GM18907 (cell line): ENCODE measurements at regions not wholly inside any gene's neighbourhood (a gene's known extent, or its start where the extent isn't known, plus 50 kb on each side); places are given as distances from the start of the nearest gene placed in this dataset.

Source experiments
- ATAC-seq: cut with Tn5 transposase; IDR thresholded peaks from one replicate; pipeline ENCODE4 v1.9.1; 2021; ENCODE audit warnings: mild to moderate bottlenecking, moderate library complexity; ENCODE audit not compliant: unreplicated experiment

GRCh38 chr1:34597877-34598514 lies 156.9 kb upstream of the GJB5 start:
- no peak for ATAC-seq

GRCh38 chr1:34602907-34603306 lies 151.9 kb upstream of the GJB5 start:
- ATAC-seq: no peak

GRCh38 chr1:34603594-34603993 lies 151.3 kb upstream of the GJB5 start:
- no peak for ATAC-seq

- no peak for ATAC-seq
These were observed 148.3 kb upstream of the GJB5 start for GRCh38 chr1:34606504-34606903.

GRCh38 chr1:34610063-34610462 lies 144.8 kb upstream of the GJB5 start:
- no peak for ATAC-seq

GRCh38 chr1:34611571-34611970 lies 143.3 kb upstream of the GJB5 start:
- ATAC-seq: no peak

DNA sequence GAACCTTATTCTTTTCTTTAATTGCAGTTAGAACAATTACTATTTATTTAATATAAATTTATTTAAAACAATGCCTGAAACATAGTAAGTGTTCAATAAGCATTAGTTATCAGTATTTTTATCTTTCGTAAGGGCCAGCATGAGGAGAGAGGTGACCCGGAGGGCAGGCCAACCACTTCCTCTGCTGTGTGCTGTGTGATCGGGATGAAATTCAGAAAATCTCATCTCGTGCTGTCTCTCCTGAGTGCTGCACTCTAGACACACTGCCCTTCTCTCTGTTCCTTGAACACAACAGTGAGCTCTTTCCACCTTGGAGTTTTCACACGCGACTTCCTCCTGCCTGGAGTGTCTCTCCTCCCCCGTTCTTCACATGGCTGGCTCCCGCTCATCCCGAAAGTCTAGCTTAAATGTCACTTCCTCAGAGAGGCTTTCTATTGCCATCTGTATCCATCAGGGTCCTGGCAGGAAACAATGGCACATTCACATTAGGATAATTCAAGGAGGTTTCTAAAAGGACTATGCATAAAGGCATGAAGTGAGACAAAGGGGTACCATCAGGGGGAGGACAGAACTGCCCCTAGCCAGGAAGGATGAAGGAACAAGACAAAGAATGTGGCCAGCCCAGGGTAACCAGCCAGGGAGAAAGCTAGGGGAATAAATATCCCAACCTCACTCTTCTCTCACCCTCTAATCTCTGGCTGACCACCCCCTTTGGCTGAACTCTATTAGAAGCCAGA lies 142.6 kb upstream of the GJB5 start:
- ATAC-seq: no peak

DNA sequence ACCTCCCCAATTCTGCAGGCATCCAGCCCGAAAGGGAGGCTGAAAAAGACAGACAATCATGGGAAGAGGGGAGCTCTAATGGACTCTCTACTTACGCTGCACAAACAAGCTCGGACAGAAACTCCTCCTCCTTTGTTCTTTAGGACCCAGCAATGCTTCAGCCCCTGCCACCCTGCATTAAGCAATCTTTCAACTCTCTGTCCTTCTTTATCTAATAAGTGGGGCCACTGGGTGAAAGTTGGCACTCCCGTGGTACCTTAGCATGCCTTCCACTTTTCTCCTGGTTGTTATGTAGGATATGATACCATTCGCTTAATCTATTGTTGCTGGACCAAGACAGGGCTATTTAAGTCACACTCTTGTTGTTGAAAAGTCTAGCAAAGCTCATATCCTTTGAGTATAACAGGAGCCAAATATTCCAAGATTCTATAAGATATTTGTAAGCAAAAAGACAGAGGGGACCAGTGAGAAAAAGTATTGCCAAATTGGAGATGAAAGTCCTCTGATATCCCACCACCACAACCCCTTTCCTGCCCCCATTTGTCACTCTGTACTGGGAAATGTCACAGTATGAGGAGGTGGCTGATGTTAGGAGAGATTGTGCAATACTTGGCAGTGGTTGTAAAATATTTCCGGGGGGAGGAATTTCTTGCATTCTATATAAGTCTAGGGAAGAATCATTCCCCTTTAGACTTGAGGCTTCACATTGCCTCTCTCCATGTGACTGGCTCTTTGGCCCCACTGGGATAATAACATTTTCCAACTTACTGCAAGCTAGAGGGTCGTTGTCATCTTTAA lies 137.3 kb upstream of the GJB5 start:
- no peak for ATAC-seq

DNA sequence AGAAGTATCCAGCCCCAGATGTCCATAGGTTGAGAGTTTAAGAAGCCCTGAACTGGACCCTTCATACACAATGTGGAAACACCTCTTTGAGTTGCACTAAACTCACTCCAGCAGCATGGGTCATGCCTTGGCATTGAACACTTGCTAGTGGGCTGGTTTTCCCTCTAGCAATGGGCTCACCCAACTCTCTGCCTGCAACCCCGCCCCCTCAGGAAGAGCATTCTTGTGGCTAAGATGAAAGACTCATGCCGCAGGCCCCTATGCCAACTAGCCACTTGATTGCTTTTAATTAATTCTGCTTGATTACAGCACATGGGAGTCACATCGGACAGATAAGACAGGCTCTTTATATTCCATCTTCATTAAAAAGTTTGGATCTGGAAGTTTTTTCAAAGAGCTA lies 136.5 kb upstream of the GJB5 start:
- no peak for ATAC-seq

DNA sequence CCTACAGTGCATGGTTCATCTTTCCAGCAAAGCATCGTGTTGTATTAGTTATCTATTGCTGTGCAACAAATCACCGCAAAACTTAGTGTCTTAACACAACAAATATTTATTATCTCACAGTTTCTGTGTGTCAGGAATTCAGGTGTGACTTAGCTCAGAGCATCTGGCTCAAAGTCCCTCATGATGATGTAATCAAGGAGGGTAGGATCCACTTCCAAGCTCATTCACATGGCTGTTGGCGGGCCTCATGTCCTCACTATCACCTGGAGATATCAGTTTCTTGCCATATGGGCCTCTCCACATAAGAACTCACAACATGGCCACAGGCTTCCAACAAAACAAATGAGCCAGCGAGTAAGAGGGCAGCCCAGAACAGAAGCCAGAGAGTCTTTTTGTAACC lies 135.6 kb upstream of the GJB5 start:
- no peak for ATAC-seq

GRCh38 chr1:34621916-34622315 lies 132.9 kb upstream of the GJB5 start:
- ATAC-seq: no peak

GRCh38 chr1:34625521-34626015 lies 129.3 kb upstream of the GJB5 start:
- ATAC-seq: no peak

- ATAC-seq: no peak
These were observed 127.2 kb upstream of the GJB5 start for GRCh38 chr1:34627465-34628240.

GRCh38 chr1:34631126-34631525 lies 123.7 kb upstream of the GJB5 start:
- no peak for ATAC-seq

- ATAC-seq: no peak
These were observed 115.1 kb upstream of the GJB5 start for GRCh38 chr1:34639701-34640100.

DNA sequence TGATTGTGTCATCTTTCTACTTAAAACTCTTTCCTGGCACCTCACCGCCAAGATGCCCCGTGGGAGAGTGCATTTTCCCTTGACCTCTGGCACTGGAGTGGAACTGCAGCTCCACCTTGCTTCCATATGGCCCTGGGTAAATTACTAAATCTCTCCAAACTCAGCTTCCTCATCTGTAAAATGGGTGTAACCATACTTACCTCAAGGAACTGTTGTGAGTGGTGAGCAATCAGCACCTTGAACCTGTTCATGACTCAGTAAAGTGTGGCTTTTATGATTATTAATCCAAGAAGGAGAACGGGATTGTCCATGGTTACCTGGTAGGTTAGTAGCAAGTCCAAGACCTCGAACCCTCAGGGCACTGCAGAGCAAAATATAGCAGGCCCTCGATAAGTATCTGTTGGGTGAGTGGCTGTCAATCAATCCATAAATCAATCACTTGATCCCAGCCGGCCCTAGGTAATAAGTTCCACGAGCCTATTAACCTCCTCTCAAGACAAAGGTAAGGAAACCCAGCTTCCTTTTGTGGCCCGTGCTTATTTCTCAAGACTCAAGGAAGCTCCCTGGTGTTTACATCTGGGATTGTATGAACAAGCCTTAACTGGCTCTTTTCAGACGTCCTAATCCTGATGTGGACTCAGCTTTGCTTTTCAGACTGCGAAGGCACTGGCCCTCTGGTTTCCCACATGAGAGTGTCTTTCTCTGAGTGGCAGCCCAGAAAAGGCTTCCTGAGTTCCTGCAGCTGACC lies 114.0 kb upstream of the GJB5 start:
- no peak for ATAC-seq

DNA sequence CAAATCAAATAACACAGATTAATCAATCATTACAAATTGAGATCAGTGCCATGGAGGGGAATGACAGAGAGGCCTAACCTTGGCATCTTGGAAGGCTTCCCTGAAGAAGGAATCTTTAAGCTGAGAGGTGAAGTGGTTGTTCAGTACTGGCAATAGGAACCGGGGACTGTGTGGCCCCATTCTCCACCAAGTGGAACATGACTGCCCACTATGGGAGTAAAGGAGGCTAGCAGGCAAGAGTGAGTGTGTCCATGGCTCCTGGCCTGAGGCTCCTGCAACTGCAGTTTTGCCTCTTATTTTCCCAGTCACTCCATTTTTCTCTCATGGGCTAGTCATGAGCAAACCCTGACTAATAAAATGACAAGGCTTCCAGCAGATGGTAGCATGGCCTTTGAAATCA lies 112.2 kb upstream of the GJB5 start:
- no peak for ATAC-seq

DNA sequence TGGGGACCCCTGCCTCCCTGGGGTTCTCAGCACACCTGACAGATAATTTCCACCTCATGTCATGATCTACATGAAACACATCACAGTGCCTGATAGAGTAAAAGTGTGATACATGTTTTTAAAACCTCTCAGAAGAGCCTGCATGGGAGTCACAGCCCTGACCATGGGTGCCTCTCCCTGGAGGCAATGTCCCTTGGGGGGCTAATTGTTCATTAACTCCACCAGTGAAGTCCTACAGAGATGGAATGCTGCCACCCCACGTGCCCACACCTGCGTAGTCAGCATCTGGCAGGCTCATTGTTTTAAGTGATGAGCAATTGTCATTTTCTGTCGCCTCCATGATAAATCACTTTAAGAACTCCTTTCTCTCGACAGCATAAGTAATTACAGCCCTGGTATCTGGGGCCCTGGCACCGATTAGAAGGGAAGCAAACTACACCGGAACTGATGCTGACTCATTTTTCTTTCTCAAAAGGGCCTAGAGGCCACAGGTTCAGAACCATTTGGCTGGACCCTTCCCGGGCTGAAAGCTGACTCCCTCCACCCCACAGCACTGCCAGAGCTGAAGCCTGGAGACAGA lies 109.6 kb upstream of the GJB5 start:
- ATAC-seq: no peak

DNA sequence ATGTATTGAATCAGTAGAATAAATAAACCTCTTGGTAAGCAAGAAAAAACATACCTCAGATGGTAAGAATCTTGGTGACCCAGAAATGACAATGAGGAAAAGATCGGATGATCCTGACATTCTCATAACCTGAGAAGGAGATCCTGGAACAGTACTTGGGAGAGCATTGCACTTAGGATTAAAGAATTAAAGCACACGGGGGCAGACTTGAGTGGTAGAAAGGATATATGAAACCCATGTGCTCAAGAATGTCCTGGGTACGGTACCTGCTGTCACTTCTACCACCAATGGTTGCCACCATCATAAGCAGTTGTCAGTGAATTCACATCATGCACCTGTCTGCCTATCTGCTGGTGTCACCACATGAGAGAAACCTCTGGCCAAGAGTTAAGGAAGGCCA lies 108.9 kb upstream of the GJB5 start:
- ATAC-seq: no peak

- no peak for ATAC-seq
These were observed 106.3 kb upstream of the GJB5 start for GRCh38 chr1:34648501-34648900.
